ENCODE measurements at regions not wholly inside any gene's neighbourhood (a gene's known extent, or its start where the extent isn't known, plus 50 kb on each side); places are given as distances from the start of the nearest gene placed in this dataset.
"Not testable (repeated sequence)": the region's sequence is repeated elsewhere in the genome, so short reads cannot be mapped to it uniquely, and the experiment has no call there.

GRCh38 chr6:74069089-74069581, 373.1 kb downstream of the CD109 start:
- no peak for DNase-seq

- DNase-seq = no peak
Measured at GRCh38 chr6:74066168-74066871, 370.3 kb downstream of the CD109 start.

GRCh38 chr6:74065705-74066104, 369.7 kb downstream of the CD109 start:
- DNase-seq = no peak

- no peak for DNase-seq
Measured at GRCh38 chr6:74063391-74063790, 367.4 kb downstream of the CD109 start.

GRCh38 chr6:74061201-74061600, 365.2 kb downstream of the CD109 start:
- DNase-seq = no peak

- no peak for DNase-seq
Measured at GRCh38 chr6:74060354-74060753, 364.4 kb downstream of the CD109 start.

- no peak for DNase-seq
Measured at GRCh38 chr6:74058606-74059005, 362.6 kb downstream of the CD109 start.

GRCh38 chr6:74057326-74057725, 361.3 kb downstream of the CD109 start:
- DNase-seq = no peak

GRCh38 chr6:74054190-74054589, 358.2 kb downstream of the CD109 start:
- DNase-seq = no peak

GRCh38 chr6:74050921-74051320, 354.9 kb downstream of the CD109 start:
- no peak for DNase-seq

GRCh38 chr6:74048387-74048786, 352.4 kb downstream of the CD109 start:
- DNase-seq = no peak

- DNase-seq = no peak
Measured at GRCh38 chr6:74044417-74045096, 348.6 kb downstream of the CD109 start.

GRCh38 chr6:74041420-74041819, 345.4 kb downstream of the CD109 start:
- DNase-seq = no peak

- no peak for DNase-seq
Measured at GRCh38 chr6:74018825-74019224, 322.8 kb downstream of the CD109 start.

- DNase-seq = no peak
Measured at GRCh38 chr6:74015427-74015826, 319.4 kb downstream of the CD109 start.

- DNase-seq = no peak
Measured at GRCh38 chr6:74000666-74001490, 304.9 kb downstream of the CD109 start.

GRCh38 chr6:73990609-73991238, 294.7 kb downstream of the CD109 start:
- DNase-seq = not testable (repeated sequence)

GRCh38 chr6:73989428-73989827, 293.4 kb downstream of the CD109 start:
- no peak for DNase-seq

GRCh38 chr6:73985891-73986290, 289.9 kb downstream of the CD109 start:
- DNase-seq = no peak

GRCh38 chr6:73984571-73985210, 288.7 kb downstream of the CD109 start:
- DNase-seq = no peak

- DNase-seq = no peak
Measured at GRCh38 chr6:73983367-73983766, 287.4 kb downstream of the CD109 start.

- DNase-seq = no peak
Measured at GRCh38 chr6:73980096-73980495, 284.1 kb downstream of the CD109 start.

- no peak for DNase-seq
Measured at GRCh38 chr6:73978330-73978729, 282.3 kb downstream of the CD109 start.
